H9 (cell line): ENCODE measurements at regions not wholly inside any gene's neighbourhood (a gene's known extent, or its start where the extent isn't known, plus 50 kb on each side); places are given as distances from the start of the nearest gene placed in this dataset.

ENCODE experiments used
- DNase-seq: peaks from one replicate; pipeline ENCODE4 v3.0.0-alpha.2; 2017
- H2AFZ ChIP-seq: one replicate; pipeline ENCODE4 v1.6.1; 2013; ENCODE audit warnings: mild to moderate bottlenecking, low read length, control low read depth, moderate library complexity
- H2AK5ac ChIP-seq: 2 replicates; pipeline ENCODE4 v1.6.1; 2013; ENCODE audit warnings: low read length, control low read depth, mixed read lengths; ENCODE audit not compliant: insufficient read length
- H2BK120ac ChIP-seq: one replicate; pipeline ENCODE4 v1.6.1; 2013; ENCODE audit warnings: low read depth, mild to moderate bottlenecking, low read length, control low read depth, inconsistent platforms; ENCODE audit not compliant: poor library complexity, severe bottlenecking
- H2BK12ac ChIP-seq: 2 replicates; pipeline ENCODE4 v1.6.1; 2013; ENCODE audit warnings: low read length, control low read depth, mixed read lengths, low read depth; ENCODE audit not compliant: insufficient read length
- H2BK15ac ChIP-seq: 2 replicates; pipeline ENCODE4 v1.6.1; 2013; ENCODE audit warnings: low read depth, low read length, control low read depth
- H2BK20ac ChIP-seq: one replicate; pipeline ENCODE4 v1.6.1; 2013; ENCODE audit warnings: low read depth, mild to moderate bottlenecking, low read length, control low read depth, inconsistent platforms; ENCODE audit not compliant: poor library complexity, severe bottlenecking
- H2BK5ac ChIP-seq: 2 replicates; pipeline ENCODE4 v1.6.1; 2013; ENCODE audit warnings: low read length, control low read depth, mixed read lengths; ENCODE audit not compliant: insufficient read length
- H3K14ac ChIP-seq: 2 replicates; pipeline ENCODE4 v1.6.1; 2013; ENCODE audit warnings: low read length, control low read depth; ENCODE audit not compliant: insufficient read depth
- H3K18ac ChIP-seq: 2 replicates; pipeline ENCODE4 v1.6.1; 2013; ENCODE audit warnings: low read depth, mild to moderate bottlenecking, mixed read lengths, low read length, control low read depth; ENCODE audit not compliant: insufficient read length
- H3K23ac ChIP-seq: 2 replicates; pipeline ENCODE4 v1.6.1; 2013; ENCODE audit warnings: low read length, control low read depth, mixed read lengths, low read depth; ENCODE audit not compliant: insufficient read length
- H3K23me2 ChIP-seq: 2 replicates; pipeline ENCODE4 v1.6.1; 2013; ENCODE audit warnings: low read depth, mild to moderate bottlenecking, mixed read lengths, low read length, control low read depth; ENCODE audit not compliant: insufficient read length, poor library complexity, severe bottlenecking
- H3K27ac ChIP-seq: 2 replicates; pipeline ENCODE4 v1.5.1; 2013; ENCODE audit warnings: low read length, control low read depth, mixed read lengths, low read depth; ENCODE audit not compliant: insufficient read length
- H3K27me3 ChIP-seq: 2 replicates; pipeline ENCODE4 v1.6.1; 2013; ENCODE audit warnings: low read length, control low read depth, inconsistent platforms; ENCODE audit not compliant: insufficient read depth
- H3K4ac ChIP-seq: 2 replicates; pipeline ENCODE4 v1.6.1; 2013; ENCODE audit warnings: low read depth, mild to moderate bottlenecking, control low read depth, inconsistent platforms, low read length, moderate library complexity
- H3K4me1 ChIP-seq: 2 replicates; pipeline ENCODE4 v1.6.1; 2013; ENCODE audit warnings: low read length, control low read depth, inconsistent platforms; ENCODE audit not compliant: insufficient read depth
- H3K4me2 ChIP-seq: 2 replicates; pipeline ENCODE4 v1.6.1; 2013; ENCODE audit warnings: low read length, control low read depth, mixed read lengths; ENCODE audit not compliant: insufficient read length, insufficient read depth
- H3K56ac ChIP-seq: 2 replicates; pipeline ENCODE4 v1.6.1; 2013; ENCODE audit warnings: low read depth, mild to moderate bottlenecking, mixed read lengths, low read length, control low read depth; ENCODE audit not compliant: insufficient read length
- H3K79me1 ChIP-seq: 2 replicates; pipeline ENCODE4 v1.6.1; 2013; ENCODE audit warnings: low read depth, mild to moderate bottlenecking, moderate library complexity, low read length, control low read depth, inconsistent platforms; ENCODE audit not compliant: insufficient read depth, poor library complexity, severe bottlenecking
- H3K79me2 ChIP-seq: 2 replicates; pipeline ENCODE4 v1.6.1; 2013; ENCODE audit warnings: low read length, control low read depth, inconsistent platforms; ENCODE audit not compliant: insufficient read depth
- H3K9ac ChIP-seq: 2 replicates; pipeline ENCODE4 v1.6.1; 2013; ENCODE audit warnings: low read length, control low read depth, mixed read lengths; ENCODE audit not compliant: insufficient read length; ENCODE audit errors: extremely low read depth
- H3K9me3 ChIP-seq: one replicate; pipeline ENCODE4 v1.6.1; 2013; ENCODE audit warnings: low read depth, low read length, inconsistent platforms; ENCODE audit not compliant: control insufficient read depth
- H3T11ph ChIP-seq: one replicate; pipeline ENCODE4 v1.6.1; 2013; ENCODE audit warnings: mild to moderate bottlenecking, low read length, control low read depth, inconsistent platforms
- H4K20me1 ChIP-seq: one replicate; pipeline ENCODE4 v1.6.1; 2013; ENCODE audit not compliant: control insufficient read depth, insufficient read length, insufficient read depth
- H4K5ac ChIP-seq: 2 replicates; pipeline ENCODE4 v1.6.1; 2013; ENCODE audit warnings: low read depth, mild to moderate bottlenecking, mixed read lengths, low read length, control low read depth; ENCODE audit not compliant: insufficient read length
- H4K8ac ChIP-seq: replicated peaks from 2 replicates; pipeline ENCODE4 v1.6.1; 2013; ENCODE audit warnings: low read length, control low read depth, mixed read lengths, low read depth; ENCODE audit not compliant: insufficient read length
- H4K91ac ChIP-seq: 2 replicates; pipeline ENCODE4 v1.6.1; 2013; ENCODE audit warnings: low read depth, mild to moderate bottlenecking, moderate library complexity, mixed read lengths, low read length, control low read depth; ENCODE audit not compliant: insufficient read length
- H3K27ac Mint-ChIP-seq, 3 experiments: 2 replicates in 2 of 3; 3 replicates in 1 of 3; pipeline ENCODE4 v1.8.0; 2020 to 2021; ENCODE audit warnings: mixed read lengths in 3 of 3, mild to moderate bottlenecking in 1 of 3, moderate library complexity in 1 of 3
- H3K27me3 Mint-ChIP-seq: 2 replicates; pipeline ENCODE4 v1.8.0; 2021; ENCODE audit warnings: low read depth, mild to moderate bottlenecking, moderate library complexity, mixed read lengths
- H3K36me3 Mint-ChIP-seq, 3 experiments: 2 replicates in 2 of 3; 3 replicates in 1 of 3; pipeline ENCODE4 v1.8.0; 2020 to 2021; ENCODE audit warnings: low read depth in 3 of 3, mixed read lengths in 3 of 3; ENCODE audit not compliant: insufficient read depth in 1 of 3
- H3K4me1 Mint-ChIP-seq, 2 experiments: 2 replicates each; pipeline ENCODE4 v1.8.0; 2020; ENCODE audit warnings: mixed read lengths in 2 of 2
- H3K4me3 Mint-ChIP-seq, 2 experiments: 2 replicates in 1 of 2; 3 replicates in 1 of 2; pipeline ENCODE4 v1.8.0; 2020 to 2021; ENCODE audit warnings: mild to moderate bottlenecking in 2 of 2, mixed read lengths in 2 of 2, moderate library complexity in 1 of 2
- H3K9me3 Mint-ChIP-seq, 2 experiments: 2 replicates in 1 of 2; 3 replicates in 1 of 2; pipeline ENCODE4 v1.8.0; 2020; ENCODE audit warnings: mild to moderate bottlenecking in 2 of 2, mixed read lengths in 2 of 2, moderate library complexity in 1 of 2
- TF ChIP-seq, protein P1 (sequence below): fragments of 200-600 bp; sonication (generic); conservative IDR thresholded peaks from 3 replicates; pipeline ENCODE4 v1.8.0; 2021; ENCODE audit warnings: antibody characterized with exemption, mild to moderate bottlenecking

DNA sequence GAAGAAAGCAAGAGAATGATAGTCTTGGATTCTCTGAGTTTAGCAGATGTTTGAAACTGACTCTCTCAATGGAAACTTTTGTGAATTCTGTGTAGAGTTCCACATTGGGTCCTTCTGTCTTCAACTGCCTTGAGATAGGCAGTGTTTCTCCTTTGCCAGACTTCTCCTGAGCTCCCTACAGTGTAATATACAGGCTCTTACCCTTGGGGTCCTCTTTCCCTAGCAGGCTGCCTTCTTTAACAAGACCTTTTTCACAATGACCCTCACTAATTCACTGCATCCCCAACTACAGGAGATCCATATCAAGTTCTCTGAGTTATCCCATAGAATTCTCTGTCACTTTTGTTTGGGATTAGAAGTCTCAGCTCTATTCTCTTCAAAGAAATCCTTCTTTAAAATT lies 513.0 kb downstream of the XIRP2 start:
- no peaks in the 10 kb centered on the region for H3K79me2 ChIP-seq

More for the DNA sequence above, 513.0 kb downstream of the XIRP2 start:
- H3K36me3 Mint-ChIP-seq = peaks cover 15 to 31% (median 26%) of the 10 kb centered on the region in 3 experiments
- H3K9me3 Mint-ChIP-seq = peaks cover 12 to 25% of the 10 kb centered on the region in 2 experiments
- H4K91ac ChIP-seq = no peak overlapping the region
- no peak overlapping the region for H3K56ac ChIP-seq
- TF ChIP-seq, protein P1, sequence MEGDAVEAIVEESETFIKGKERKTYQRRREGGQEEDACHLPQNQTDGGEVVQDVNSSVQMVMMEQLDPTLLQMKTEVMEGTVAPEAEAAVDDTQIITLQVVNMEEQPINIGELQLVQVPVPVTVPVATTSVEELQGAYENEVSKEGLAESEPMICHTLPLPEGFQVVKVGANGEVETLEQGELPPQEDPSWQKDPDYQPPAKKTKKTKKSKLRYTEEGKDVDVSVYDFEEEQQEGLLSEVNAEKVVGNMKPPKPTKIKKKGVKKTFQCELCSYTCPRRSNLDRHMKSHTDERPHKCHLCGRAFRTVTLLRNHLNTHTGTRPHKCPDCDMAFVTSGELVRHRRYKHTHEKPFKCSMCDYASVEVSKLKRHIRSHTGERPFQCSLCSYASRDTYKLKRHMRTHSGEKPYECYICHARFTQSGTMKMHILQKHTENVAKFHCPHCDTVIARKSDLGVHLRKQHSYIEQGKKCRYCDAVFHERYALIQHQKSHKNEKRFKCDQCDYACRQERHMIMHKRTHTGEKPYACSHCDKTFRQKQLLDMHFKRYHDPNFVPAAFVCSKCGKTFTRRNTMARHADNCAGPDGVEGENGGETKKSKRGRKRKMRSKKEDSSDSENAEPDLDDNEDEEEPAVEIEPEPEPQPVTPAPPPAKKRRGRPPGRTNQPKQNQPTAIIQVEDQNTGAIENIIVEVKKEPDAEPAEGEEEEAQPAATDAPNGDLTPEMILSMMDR = peak; percentile 44; the same call in 2 of the 3 replicates
- H2BK5ac ChIP-seq = no peak overlapping the region
- no peaks in the 10 kb centered on the region; the same call in 1 of the 2 replicates for H3K4me1 ChIP-seq
- H4K8ac ChIP-seq = no peak overlapping the region
- no peak overlapping the region for H3K9ac ChIP-seq
- H3K4me3 Mint-ChIP-seq = no peak overlapping the region
- no peak overlapping the region for H2BK15ac ChIP-seq
- peaks cover 25 to 29% of the 10 kb centered on the region in 2 experiments for H3K4me1 Mint-ChIP-seq
- H2BK12ac ChIP-seq = no peak overlapping the region
- H3K27ac ChIP-seq = no peak overlapping the region
- no peaks in the 10 kb centered on the region for H3K27me3 Mint-ChIP-seq
- no peak overlapping the region for H3T11ph ChIP-seq
- peak overlapping the region in 2 of 3 experiments; percentile 4 to 6; a peak in 1 of 7 replicates for H3K27ac Mint-ChIP-seq
- no peak overlapping the region for H2BK120ac ChIP-seq
- no peak overlapping the region for H2BK20ac ChIP-seq
- H3K4me2 ChIP-seq = no peak overlapping the region
- H3K79me1 ChIP-seq = peaks cover 5% of the 10 kb centered on the region
- no peaks in the 10 kb centered on the region for H4K20me1 ChIP-seq
- H3K4ac ChIP-seq = no peak overlapping the region
- H2AFZ ChIP-seq = no peak overlapping the region
- H3K18ac ChIP-seq = no peak overlapping the region
- H3K23ac ChIP-seq = no peak overlapping the region
- DNase-seq = no peak
- H3K27me3 ChIP-seq = no peaks in the 10 kb centered on the region
- no peak overlapping the region for H2AK5ac ChIP-seq
- H4K5ac ChIP-seq = no peak overlapping the region
- no peaks in the 10 kb centered on the region for H3K23me2 ChIP-seq
- H3K14ac ChIP-seq = no peak overlapping the region
- peaks cover 7% of the 10 kb centered on the region for H3K9me3 ChIP-seq
